ENCODE measurements at regions not wholly inside any gene's neighbourhood (a gene's known extent, or its start where the extent isn't known, plus 50 kb on each side); places are given as distances from the start of the nearest gene placed in this dataset.
"Not testable (repeated sequence)": the region's sequence is repeated elsewhere in the genome, so short reads cannot be mapped to it uniquely, and the experiment has no call there.

GRCh38 chr10:42269788-42270187, 368.6 kb downstream of the ZNF33B start:
- not testable (repeated sequence) for H3K36me3 Mint-ChIP-seq (ENCODE audit: low read depth); H3K27me3 Mint-ChIP-seq (ENCODE audit: low read depth); H3K4me3 Mint-ChIP-seq; H3K4me1 Mint-ChIP-seq (ENCODE audit: low read depth); H3K27ac Mint-ChIP-seq
- H3K9me3 Mint-ChIP-seq = peaks cover 15% of the 10 kb centered on the region

- peaks cover 29% of the 10 kb centered on the region for H3K9me3 Mint-ChIP-seq
- H3K4me1 Mint-ChIP-seq (ENCODE audit: low read depth); H3K27ac Mint-ChIP-seq; H3K4me3 Mint-ChIP-seq; H3K27me3 Mint-ChIP-seq (ENCODE audit: low read depth); H3K36me3 Mint-ChIP-seq (ENCODE audit: low read depth): not testable (repeated sequence)
Measured at GRCh38 chr10:42263259-42263658, 375.1 kb downstream of the ZNF33B start.

GRCh38 chr10:42243002-42243401, 395.4 kb downstream of the ZNF33B start:
- H3K4me1 Mint-ChIP-seq (ENCODE audit: low read depth); H3K36me3 Mint-ChIP-seq (ENCODE audit: low read depth); H3K27ac Mint-ChIP-seq; H3K4me3 Mint-ChIP-seq: not testable (repeated sequence)
- Mint-ChIP-seq H3K9me3 (peaks cover 18% of the 10 kb centered on the region), H3K27me3 (ENCODE audit: low read depth) (peaks cover 11% of the 10 kb centered on the region)

GRCh38 chr10:42242135-42242805, 396.1 kb downstream of the ZNF33B start:
- H3K4me1 Mint-ChIP-seq (ENCODE audit: low read depth) = no peaks in the 10 kb centered on the region
- no peak overlapping the region for H3K27ac Mint-ChIP-seq
- no peak overlapping the region for H3K4me3 Mint-ChIP-seq
- no peaks in the 10 kb centered on the region for H3K36me3 Mint-ChIP-seq (ENCODE audit: low read depth)
- peaks cover 11% of the 10 kb centered on the region for H3K27me3 Mint-ChIP-seq (ENCODE audit: low read depth)
- H3K9me3 Mint-ChIP-seq = peaks cover 23% of the 10 kb centered on the region

- H3K36me3 Mint-ChIP-seq (ENCODE audit: low read depth); H3K27ac Mint-ChIP-seq; H3K4me3 Mint-ChIP-seq; H3K4me1 Mint-ChIP-seq (ENCODE audit: low read depth); H3K27me3 Mint-ChIP-seq (ENCODE audit: low read depth): not testable (repeated sequence)
- H3K9me3 Mint-ChIP-seq = peaks cover 11% of the 10 kb centered on the region
Measured at GRCh38 chr10:42236401-42236800, 402.0 kb downstream of the ZNF33B start.

- peaks cover 11% of the 10 kb centered on the region for H3K9me3 Mint-ChIP-seq
- H3K4me1 Mint-ChIP-seq (ENCODE audit: low read depth); H3K4me3 Mint-ChIP-seq; H3K27me3 Mint-ChIP-seq (ENCODE audit: low read depth); H3K27ac Mint-ChIP-seq; H3K36me3 Mint-ChIP-seq (ENCODE audit: low read depth): not testable (repeated sequence)
Measured at GRCh38 chr10:42235736-42236135, 402.6 kb downstream of the ZNF33B start.

GRCh38 chr10:42235241-42235640, 403.1 kb downstream of the ZNF33B start:
- not testable (repeated sequence) for H3K27ac Mint-ChIP-seq; H3K27me3 Mint-ChIP-seq (ENCODE audit: low read depth); H3K4me1 Mint-ChIP-seq (ENCODE audit: low read depth); H3K4me3 Mint-ChIP-seq; H3K36me3 Mint-ChIP-seq (ENCODE audit: low read depth)
- H3K9me3 Mint-ChIP-seq = peaks cover 11% of the 10 kb centered on the region

GRCh38 chr10:42234506-42234905, 403.9 kb downstream of the ZNF33B start:
- H3K27ac Mint-ChIP-seq; H3K4me1 Mint-ChIP-seq (ENCODE audit: low read depth); H3K27me3 Mint-ChIP-seq (ENCODE audit: low read depth); H3K4me3 Mint-ChIP-seq; H3K36me3 Mint-ChIP-seq (ENCODE audit: low read depth): not testable (repeated sequence)
- peaks cover 11% of the 10 kb centered on the region for H3K9me3 Mint-ChIP-seq

- not testable (repeated sequence) for H3K4me1 Mint-ChIP-seq (ENCODE audit: low read depth); H3K27me3 Mint-ChIP-seq (ENCODE audit: low read depth); H3K36me3 Mint-ChIP-seq (ENCODE audit: low read depth); H3K27ac Mint-ChIP-seq; H3K4me3 Mint-ChIP-seq
- H3K9me3 Mint-ChIP-seq = peaks cover 12% of the 10 kb centered on the region
Measured at GRCh38 chr10:42233461-42234206, 404.7 kb downstream of the ZNF33B start.

- H3K27ac Mint-ChIP-seq; H3K27me3 Mint-ChIP-seq (ENCODE audit: low read depth); H3K4me3 Mint-ChIP-seq; H3K4me1 Mint-ChIP-seq (ENCODE audit: low read depth); H3K36me3 Mint-ChIP-seq (ENCODE audit: low read depth): not testable (repeated sequence)
- H3K9me3 Mint-ChIP-seq = peaks cover 17% of the 10 kb centered on the region
Measured at GRCh38 chr10:42232955-42233354, 405.4 kb downstream of the ZNF33B start.

- H3K9me3 Mint-ChIP-seq = peaks cover 29% of the 10 kb centered on the region
- H3K27ac Mint-ChIP-seq; H3K4me1 Mint-ChIP-seq (ENCODE audit: low read depth); H3K4me3 Mint-ChIP-seq; H3K27me3 Mint-ChIP-seq (ENCODE audit: low read depth); H3K36me3 Mint-ChIP-seq (ENCODE audit: low read depth): not testable (repeated sequence)
Measured at GRCh38 chr10:42230812-42231211, 407.6 kb downstream of the ZNF33B start.

- not testable (repeated sequence) for H3K4me1 Mint-ChIP-seq (ENCODE audit: low read depth); H3K4me3 Mint-ChIP-seq; H3K36me3 Mint-ChIP-seq (ENCODE audit: low read depth); H3K27ac Mint-ChIP-seq; H3K27me3 Mint-ChIP-seq (ENCODE audit: low read depth)
- peaks cover 29% of the 10 kb centered on the region for H3K9me3 Mint-ChIP-seq
Measured at GRCh38 chr10:42230115-42230514, 408.3 kb downstream of the ZNF33B start.

- peaks cover 29% of the 10 kb centered on the region for H3K9me3 Mint-ChIP-seq
- not testable (repeated sequence) for H3K4me3 Mint-ChIP-seq; H3K36me3 Mint-ChIP-seq (ENCODE audit: low read depth); H3K27ac Mint-ChIP-seq; H3K27me3 Mint-ChIP-seq (ENCODE audit: low read depth); H3K4me1 Mint-ChIP-seq (ENCODE audit: low read depth)
Measured at GRCh38 chr10:42227859-42228258, 410.5 kb downstream of the ZNF33B start.

- not testable (repeated sequence) for H3K4me1 Mint-ChIP-seq (ENCODE audit: low read depth); H3K27me3 Mint-ChIP-seq (ENCODE audit: low read depth); H3K4me3 Mint-ChIP-seq; H3K9me3 Mint-ChIP-seq; H3K27ac Mint-ChIP-seq; H3K36me3 Mint-ChIP-seq (ENCODE audit: low read depth)
Measured at GRCh38 chr10:42193588-42193987, 444.8 kb downstream of the ZNF33B start.

GRCh38 chr10:42192450-42192849, 445.9 kb downstream of the ZNF33B start:
- H3K27ac Mint-ChIP-seq; H3K4me3 Mint-ChIP-seq; H3K36me3 Mint-ChIP-seq (ENCODE audit: low read depth); H3K4me1 Mint-ChIP-seq (ENCODE audit: low read depth); H3K9me3 Mint-ChIP-seq; H3K27me3 Mint-ChIP-seq (ENCODE audit: low read depth): not testable (repeated sequence)
